Neural progenitor cell (in vitro differentiated cells): ENCODE measurements at regions not wholly inside any gene's neighbourhood (a gene's known extent, or its start where the extent isn't known, plus 50 kb on each side); places are given as distances from the start of the nearest gene placed in this dataset.

ENCODE experiments used
- DNase-seq: peaks from one replicate; pipeline ENCODE4 v3.0.0-alpha.2; 2016; ENCODE audit warnings: low spot score
- H2AFZ ChIP-seq: fragments of 200-600 bp; sonication (generic); replicated peaks from 2 replicates; pipeline ENCODE4 v1.6.1; 2016; ENCODE audit warnings: antibody characterized with exemption
- H3F3A ChIP-seq: fragments of 200-600 bp; sonication (generic); 2 replicates; pipeline ENCODE4 v1.6.1; 2016; ENCODE audit warnings: antibody characterized with exemption, low read depth
- H3K27ac ChIP-seq: fragments of 200-600 bp; sonication (generic); 2 replicates; pipeline ENCODE4 v1.5.1; 2016; ENCODE audit warnings: mild to moderate bottlenecking
- H3K27me3 ChIP-seq: fragments of 200-600 bp; sonication (generic); 2 replicates; pipeline ENCODE4 v1.6.1; 2016; ENCODE audit warnings: mild to moderate bottlenecking, moderate library complexity
- H3K36me3 ChIP-seq: fragments of 200-600 bp; sonication (generic); 2 replicates; pipeline ENCODE4 v1.5.1; 2016
- H3K4me1 ChIP-seq: fragments of 200-600 bp; sonication (generic); 2 replicates; pipeline ENCODE4 v1.6.1; 2016; ENCODE audit warnings: mixed run types
- H3K4me2 ChIP-seq: fragments of 200-600 bp; sonication (generic); 2 replicates; pipeline ENCODE4 v1.6.1; 2016
- H3K4me3 ChIP-seq: fragments of 200-600 bp; sonication (generic); 2 replicates; pipeline ENCODE4 v1.5.1; 2016
- H3K79me2 ChIP-seq: fragments of 200-600 bp; sonication (generic); 2 replicates; pipeline ENCODE4 v1.6.1; 2016; ENCODE audit warnings: low read depth
- H3K9ac ChIP-seq: fragments of 200-600 bp; sonication (generic); 2 replicates; pipeline ENCODE4 v1.6.1; 2016
- H3K9me3 ChIP-seq: fragments of 200-600 bp; sonication (generic); 2 replicates; pipeline ENCODE4 v1.5.1; 2016; ENCODE audit warnings: low read depth
- H4K20me1 ChIP-seq: fragments of 200-600 bp; sonication (generic); 2 replicates; pipeline ENCODE4 v1.6.1; 2016; ENCODE audit warnings: low read depth
- H3K27ac Mint-ChIP-seq: 3 replicates; pipeline ENCODE4 v1.8.0; 2021; ENCODE audit warnings: mixed read lengths
- H3K27me3 Mint-ChIP-seq: 2 replicates; pipeline ENCODE4 v1.8.0; 2022; ENCODE audit warnings: low read depth, mild to moderate bottlenecking, inconsistent platforms, moderate library complexity, mixed read lengths; ENCODE audit not compliant: insufficient read depth
- H3K36me3 Mint-ChIP-seq: 3 replicates; pipeline ENCODE4 v1.8.0; 2021; ENCODE audit warnings: mixed read lengths
- H3K4me1 Mint-ChIP-seq: 3 replicates; pipeline ENCODE4 v1.8.0; 2021; ENCODE audit warnings: mixed read lengths
- H3K4me3 Mint-ChIP-seq: 3 replicates; pipeline ENCODE4 v1.8.0; 2021; ENCODE audit warnings: mild to moderate bottlenecking, moderate library complexity, mixed read lengths
- H3K9me3 Mint-ChIP-seq: 3 replicates; pipeline ENCODE4 v1.8.0; 2020; ENCODE audit warnings: mixed read lengths
- EZH2 ChIP-seq: fragments of 200-600 bp; sonication (generic); IDR thresholded peaks from 2 replicates; pipeline ENCODE4 v1.6.1; 2017; ENCODE audit warnings: antibody characterized with exemption, mild to moderate bottlenecking, moderate library complexity
- EZH2phosphoT487 ChIP-seq: fragments of 200-600 bp; sonication (generic); IDR thresholded peaks from 2 replicates; pipeline ENCODE4 v1.6.1; 2017; ENCODE audit warnings: antibody characterized with exemption
- TF ChIP-seq, protein P1 (sequence below): fragments of 200-600 bp; sonication (generic); IDR thresholded peaks from 2 replicates; pipeline ENCODE4 v1.5.1; 2017; ENCODE audit warnings: antibody characterized with exemption, mild to moderate bottlenecking

GRCh38 chr1:221148660-221149059, 269.4 kb downstream of the HLX start:
- H4K20me1 ChIP-seq: no peaks in the 10 kb centered on the region
- H3K4me3 ChIP-seq: no peak overlapping the region
- peaks cover 5% of the 10 kb centered on the region for H3K9me3 ChIP-seq
- no peaks in the 10 kb centered on the region for H3K36me3 ChIP-seq
- H3K4me2 ChIP-seq: no peak overlapping the region
- DNase-seq: no peak
- TF ChIP-seq EZH2 (no peak), EZH2phosphoT487 (no peak)
- TF ChIP-seq, protein P1, sequence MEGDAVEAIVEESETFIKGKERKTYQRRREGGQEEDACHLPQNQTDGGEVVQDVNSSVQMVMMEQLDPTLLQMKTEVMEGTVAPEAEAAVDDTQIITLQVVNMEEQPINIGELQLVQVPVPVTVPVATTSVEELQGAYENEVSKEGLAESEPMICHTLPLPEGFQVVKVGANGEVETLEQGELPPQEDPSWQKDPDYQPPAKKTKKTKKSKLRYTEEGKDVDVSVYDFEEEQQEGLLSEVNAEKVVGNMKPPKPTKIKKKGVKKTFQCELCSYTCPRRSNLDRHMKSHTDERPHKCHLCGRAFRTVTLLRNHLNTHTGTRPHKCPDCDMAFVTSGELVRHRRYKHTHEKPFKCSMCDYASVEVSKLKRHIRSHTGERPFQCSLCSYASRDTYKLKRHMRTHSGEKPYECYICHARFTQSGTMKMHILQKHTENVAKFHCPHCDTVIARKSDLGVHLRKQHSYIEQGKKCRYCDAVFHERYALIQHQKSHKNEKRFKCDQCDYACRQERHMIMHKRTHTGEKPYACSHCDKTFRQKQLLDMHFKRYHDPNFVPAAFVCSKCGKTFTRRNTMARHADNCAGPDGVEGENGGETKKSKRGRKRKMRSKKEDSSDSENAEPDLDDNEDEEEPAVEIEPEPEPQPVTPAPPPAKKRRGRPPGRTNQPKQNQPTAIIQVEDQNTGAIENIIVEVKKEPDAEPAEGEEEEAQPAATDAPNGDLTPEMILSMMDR: no peak
- Mint-ChIP-seq H3K27me3 (peaks cover 2% of the 10 kb centered on the region), H3K9me3 (peaks cover 3% of the 10 kb centered on the region), H3K27ac (no peak overlapping the region), H3K4me1 (no peaks in the 10 kb centered on the region), H3K4me3 (no peak overlapping the region), H3K36me3 (no peaks in the 10 kb centered on the region)
- no peak overlapping the region for H3K27ac ChIP-seq
- no peaks in the 10 kb centered on the region for H3K27me3 ChIP-seq
- H3K9ac ChIP-seq: no peak overlapping the region
- no peaks in the 10 kb centered on the region for H3F3A ChIP-seq
- H3K79me2 ChIP-seq: no peaks in the 10 kb centered on the region
- H3K4me1 ChIP-seq: no peaks in the 10 kb centered on the region
- no peak overlapping the region for H2AFZ ChIP-seq

- H3K9me3 ChIP-seq: peaks cover 5% of the 10 kb centered on the region
- H3K9ac ChIP-seq: no peak overlapping the region
- H4K20me1 ChIP-seq: no peaks in the 10 kb centered on the region
- H3K4me2 ChIP-seq: no peak overlapping the region
- DNase-seq: no peak
- H3K36me3 Mint-ChIP-seq: no peaks in the 10 kb centered on the region
- no peaks in the 10 kb centered on the region for H3K79me2 ChIP-seq
- no peak overlapping the region for H3K27ac ChIP-seq
- peaks cover 5% of the 10 kb centered on the region for H3K9me3 Mint-ChIP-seq
- H3K4me1 Mint-ChIP-seq: no peaks in the 10 kb centered on the region
- H2AFZ ChIP-seq: no peak overlapping the region
- no peak overlapping the region for H3K4me3 ChIP-seq
- H3K4me1 ChIP-seq: no peaks in the 10 kb centered on the region
- H3K27me3 Mint-ChIP-seq: peaks cover 3% of the 10 kb centered on the region
- H3K4me3 Mint-ChIP-seq: no peak overlapping the region
- H3K36me3 ChIP-seq: no peaks in the 10 kb centered on the region
- H3K27me3 ChIP-seq: no peaks in the 10 kb centered on the region
- no peak overlapping the region for H3K27ac Mint-ChIP-seq
- no peak for TF ChIP-seq EZH2
- no peaks in the 10 kb centered on the region for H3F3A ChIP-seq
Observed at GRCh38 chr1:221149111-221149510, 269.9 kb downstream of the HLX start.

DNA sequence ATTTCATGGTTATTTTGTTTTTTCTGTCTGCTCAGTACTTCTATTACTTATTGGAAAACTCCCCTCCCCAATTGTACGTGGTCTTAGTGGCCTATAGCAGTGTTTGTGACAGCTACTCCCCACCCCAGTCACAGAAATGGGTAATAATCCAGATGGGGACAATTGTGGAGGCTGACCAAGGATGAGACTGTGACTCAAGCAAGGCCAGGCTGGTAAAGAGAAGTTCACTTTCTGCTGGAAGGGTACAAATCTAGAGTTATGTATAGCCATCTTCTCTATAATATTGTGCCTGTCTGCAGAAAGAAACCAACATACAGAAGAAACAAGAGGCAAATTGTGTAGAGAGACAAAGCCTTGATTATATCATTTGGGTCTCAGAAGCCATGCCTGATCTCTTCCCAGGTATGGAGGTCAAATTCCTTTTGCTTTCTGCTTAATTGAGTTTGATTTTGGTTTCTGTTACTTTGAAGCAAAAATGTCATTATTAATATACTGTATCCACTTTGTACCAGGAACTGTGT, 270.4 kb downstream of the HLX start:
- H3K27ac Mint-ChIP-seq: no peak overlapping the region
- H2AFZ ChIP-seq: no peak overlapping the region
- no peak overlapping the region for H3K4me2 ChIP-seq
- peaks cover 3% of the 10 kb centered on the region for H3K27me3 Mint-ChIP-seq
- H3K36me3 Mint-ChIP-seq: no peaks in the 10 kb centered on the region
- H3K36me3 ChIP-seq: no peaks in the 10 kb centered on the region
- no peaks in the 10 kb centered on the region for H3K4me1 Mint-ChIP-seq
- TF ChIP-seq EZH2 (no peak), EZH2phosphoT487 (no peak)
- TF ChIP-seq, protein P1: no peak
- H3K4me1 ChIP-seq: no peaks in the 10 kb centered on the region
- no peaks in the 10 kb centered on the region for H4K20me1 ChIP-seq
- H3K9ac ChIP-seq: no peak overlapping the region
- H3K4me3 ChIP-seq: no peak overlapping the region
- peaks cover 5% of the 10 kb centered on the region for H3K9me3 Mint-ChIP-seq
- no peak for DNase-seq
- H3F3A ChIP-seq: no peaks in the 10 kb centered on the region
- H3K27ac ChIP-seq: no peak overlapping the region
- peaks cover 5% of the 10 kb centered on the region for H3K9me3 ChIP-seq
- H3K4me3 Mint-ChIP-seq: no peak overlapping the region
- no peaks in the 10 kb centered on the region for H3K79me2 ChIP-seq
- no peaks in the 10 kb centered on the region for H3K27me3 ChIP-seq

GRCh38 chr1:221150996-221151395, 271.8 kb downstream of the HLX start:
- Histone ChIP-seq H3K9ac (no peak overlapping the region), H3K36me3 (no peaks in the 10 kb centered on the region), H3K27ac (no peak overlapping the region), H4K20me1 (no peaks in the 10 kb centered on the region), H3K4me1 (no peaks in the 10 kb centered on the region), H3K4me3 (no peak overlapping the region), H3K4me2 (no peak overlapping the region), H3K27me3 (no peaks in the 10 kb centered on the region), H2AFZ (no peak overlapping the region), H3K9me3 (peaks cover 5% of the 10 kb centered on the region), H3K79me2 (no peaks in the 10 kb centered on the region), H3F3A (no peaks in the 10 kb centered on the region)
- DNase-seq: no peak
- Mint-ChIP-seq H3K27ac (no peak overlapping the region), H3K4me1 (no peaks in the 10 kb centered on the region), H3K36me3 (no peaks in the 10 kb centered on the region), H3K4me3 (no peak overlapping the region), H3K9me3 (peaks cover 3% of the 10 kb centered on the region), H3K27me3 (peaks cover 3% of the 10 kb centered on the region)
- TF ChIP-seq, protein P1: no peak
- TF ChIP-seq EZH2: no peak
- no peak for TF ChIP-seq EZH2phosphoT487
